T-helper 1 cell treated with Interleukin-12 subunit alpha and Interleukin-12 subunit beta and Interleukin-4 antibody, amounts not matched to agents 30 μg/mL and 1 μg/mL, for 36 hours (primary cell): ENCODE measurements at regions not wholly inside any gene's neighbourhood (a gene's known extent, or its start where the extent isn't known, plus 50 kb on each side); places are given as distances from the start of the nearest gene placed in this dataset.
"Not testable (repeated sequence)": the region's sequence is repeated elsewhere in the genome, so short reads cannot be mapped to it uniquely, and the experiment has no call there.

ENCODE experiments used
- H3K27ac Mint-ChIP-seq: one replicate; pipeline ENCODE4 v1.8.0; 2021; ENCODE audit warnings: mild to moderate bottlenecking, mixed read lengths
- H3K27me3 Mint-ChIP-seq: one replicate; pipeline ENCODE4 v1.8.0; 2021; ENCODE audit warnings: low read depth, mixed read lengths
- H3K36me3 Mint-ChIP-seq: one replicate; pipeline ENCODE4 v1.8.0; 2021; ENCODE audit warnings: low read depth, mixed read lengths
- H3K4me1 Mint-ChIP-seq: one replicate; pipeline ENCODE4 v1.8.0; 2021; ENCODE audit warnings: low read depth, mixed read lengths
- H3K4me3 Mint-ChIP-seq: one replicate; pipeline ENCODE4 v1.8.0; 2021; ENCODE audit warnings: mild to moderate bottlenecking, moderate library complexity, mixed read lengths
- H3K9me3 Mint-ChIP-seq: one replicate; pipeline ENCODE4 v1.8.0; 2021; ENCODE audit warnings: mixed read lengths

DNA sequence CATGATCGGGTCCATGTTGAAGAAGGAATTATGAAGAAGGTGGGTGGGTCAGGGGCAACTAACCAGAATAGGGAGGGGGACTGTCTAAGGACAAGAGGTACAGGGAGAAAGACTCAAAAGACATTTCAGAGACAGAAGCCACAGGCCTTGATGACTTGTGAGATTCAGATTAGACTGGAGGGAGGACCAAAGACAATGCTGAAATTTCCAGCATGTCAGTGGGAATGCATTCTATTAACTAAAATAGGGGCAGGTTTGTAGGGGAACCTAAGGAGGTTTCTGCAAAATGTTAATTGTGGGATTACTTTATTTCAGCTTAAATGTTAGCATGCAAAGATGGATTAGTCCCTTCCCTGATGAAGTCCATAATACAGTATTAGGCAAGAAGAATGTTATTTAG, 141.6 kb upstream of the NBPF26 start:
- not testable (repeated sequence) for H3K27ac Mint-ChIP-seq, H3K4me3 Mint-ChIP-seq, H3K9me3 Mint-ChIP-seq, H3K27me3 Mint-ChIP-seq, H3K4me1 Mint-ChIP-seq, H3K36me3 Mint-ChIP-seq

DNA sequence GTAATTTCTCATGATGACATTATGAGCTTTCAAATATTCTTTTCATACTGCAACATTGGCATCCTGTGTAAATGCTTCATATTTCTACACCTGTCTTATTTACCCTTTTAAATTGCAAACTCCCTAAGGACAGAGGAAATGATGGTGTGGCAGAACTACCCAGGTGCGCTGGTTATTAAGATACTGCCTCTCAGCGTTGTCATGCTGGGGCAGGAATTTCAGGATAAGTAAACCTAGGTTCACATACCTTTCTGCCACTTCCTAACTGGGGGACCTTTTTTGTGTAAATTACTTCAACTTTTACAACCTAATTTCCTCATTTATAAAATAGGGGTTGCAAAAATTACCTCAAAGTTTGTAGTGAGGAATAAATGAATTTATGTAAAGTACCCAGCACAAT, 137.7 kb upstream of the NBPF26 start:
- H3K27me3 Mint-ChIP-seq, result not testable (repeated sequence)

DNA sequence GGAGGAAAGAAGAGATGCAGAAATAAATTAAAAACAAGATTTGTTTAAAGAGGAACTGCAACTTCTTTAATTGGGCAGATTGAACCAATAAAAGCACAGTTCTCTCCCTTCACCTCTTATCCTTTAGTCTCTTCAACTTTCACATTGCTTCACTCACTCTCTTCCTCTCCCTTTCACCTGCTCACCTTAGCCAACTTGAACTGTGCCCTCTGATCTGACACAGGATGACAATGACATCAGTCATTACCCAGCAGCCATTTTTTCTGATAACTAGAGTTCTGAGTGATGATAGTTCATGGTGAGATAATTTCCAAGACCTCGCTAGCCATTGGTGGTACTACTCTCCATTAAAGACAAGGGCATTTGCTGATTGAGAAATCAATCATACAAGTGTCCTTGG, 134.9 kb upstream of the NBPF26 start:
- not testable (repeated sequence) for H3K4me1 Mint-ChIP-seq, H3K27ac Mint-ChIP-seq, H3K9me3 Mint-ChIP-seq, H3K4me3 Mint-ChIP-seq, H3K36me3 Mint-ChIP-seq, H3K27me3 Mint-ChIP-seq

More for the DNA sequence above, 137.7 kb upstream of the NBPF26 start:
- not testable (repeated sequence) for H3K9me3 Mint-ChIP-seq, H3K4me3 Mint-ChIP-seq, H3K4me1 Mint-ChIP-seq, H3K36me3 Mint-ChIP-seq, H3K27ac Mint-ChIP-seq

DNA sequence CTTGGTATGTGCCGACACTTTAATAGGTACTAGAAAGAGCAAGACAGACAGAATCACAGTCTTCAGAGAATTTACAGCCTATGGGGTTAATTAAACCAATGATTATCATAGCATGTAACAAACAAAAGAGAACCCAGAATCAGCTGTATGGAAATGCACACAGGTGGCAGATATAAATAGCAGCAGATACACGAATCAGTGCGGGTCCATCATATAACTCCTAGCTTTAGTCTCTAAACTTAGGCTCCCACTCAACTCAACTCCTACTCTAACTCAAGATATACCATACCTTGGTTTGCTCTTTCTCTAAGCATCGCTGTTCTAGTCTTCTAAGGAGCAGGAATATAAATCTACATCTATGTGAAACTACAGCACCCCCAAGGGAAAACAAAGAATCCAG, 132.0 kb upstream of the NBPF26 start:
- not testable (repeated sequence) for H3K27me3 Mint-ChIP-seq, H3K27ac Mint-ChIP-seq

DNA sequence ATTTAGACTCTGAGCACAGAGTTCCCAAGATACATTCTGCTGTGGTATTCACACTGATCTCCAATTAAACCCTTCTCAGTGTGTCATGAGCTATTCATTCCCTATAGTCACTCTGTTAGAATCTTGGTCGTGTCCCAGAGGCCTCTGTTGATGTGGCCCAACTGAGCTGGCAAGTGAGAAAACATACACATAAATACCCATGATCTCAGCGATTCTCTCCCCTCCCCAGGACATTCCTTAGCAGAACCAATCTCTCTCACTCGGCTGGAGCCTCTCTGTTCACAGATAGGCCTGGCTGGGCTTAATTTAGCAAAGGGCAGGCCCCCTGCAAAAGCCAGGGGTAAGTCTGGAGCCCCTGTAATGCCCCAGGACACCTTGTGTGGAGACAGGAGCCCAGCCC, 130.8 kb upstream of the NBPF26 start:
- H3K27me3 Mint-ChIP-seq, H3K4me1 Mint-ChIP-seq, H3K4me3 Mint-ChIP-seq, H3K27ac Mint-ChIP-seq, H3K36me3 Mint-ChIP-seq, H3K9me3 Mint-ChIP-seq: not testable (repeated sequence)

More for the DNA sequence above, 132.0 kb upstream of the NBPF26 start:
- not testable (repeated sequence) for H3K36me3 Mint-ChIP-seq, H3K4me1 Mint-ChIP-seq, H3K4me3 Mint-ChIP-seq, H3K9me3 Mint-ChIP-seq

DNA sequence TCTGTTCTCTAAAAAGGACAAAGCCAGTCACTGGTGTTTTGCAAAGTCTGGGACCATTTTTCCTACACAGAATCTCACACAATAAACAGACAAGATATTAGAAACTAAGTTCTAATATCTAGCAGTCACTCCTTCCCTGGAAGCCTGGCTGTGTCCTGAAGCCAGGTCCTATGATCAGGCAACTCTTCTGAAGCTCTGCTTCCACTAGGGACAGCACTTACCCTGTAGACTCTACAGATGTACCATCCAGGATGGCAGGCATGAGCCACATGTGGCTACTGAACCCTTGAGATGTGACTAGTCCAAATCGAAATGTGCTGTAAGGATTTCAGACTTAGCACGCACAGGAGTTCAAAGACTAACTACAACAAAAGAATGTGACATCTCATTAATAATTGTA, 130.1 kb upstream of the NBPF26 start:
- H3K4me1 Mint-ChIP-seq, result not testable (repeated sequence)

DNA sequence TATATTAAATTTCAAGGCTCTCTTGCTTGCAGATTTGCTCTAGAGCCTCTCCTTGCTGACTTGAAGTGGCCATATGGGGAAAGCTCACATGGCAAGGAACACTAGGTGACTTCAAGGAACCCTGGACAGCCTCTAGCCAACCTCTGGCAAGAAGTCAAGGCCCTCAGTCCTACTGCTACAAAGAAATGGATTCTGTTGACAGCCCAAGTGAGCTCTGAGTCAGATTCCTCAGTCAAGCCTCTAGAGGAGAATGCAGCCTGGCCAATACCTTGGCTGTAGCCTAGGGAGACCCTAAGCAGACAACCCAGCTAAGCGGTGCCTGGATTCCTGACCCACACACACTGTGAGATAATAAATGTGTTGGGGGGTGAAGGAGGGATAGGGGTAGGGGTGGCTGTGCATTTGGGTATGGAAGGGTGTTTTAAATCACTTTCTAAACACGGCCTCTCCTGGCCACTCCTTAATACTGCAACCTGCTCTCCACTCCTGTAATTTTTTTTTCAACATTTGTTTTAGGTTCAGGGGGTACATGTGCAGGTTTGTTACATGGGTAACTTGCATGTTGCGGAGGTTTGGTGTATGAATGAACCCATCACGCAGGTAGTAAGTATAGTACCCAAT, 125.3 kb upstream of the NBPF26 start:
- H3K4me3 Mint-ChIP-seq, H3K36me3 Mint-ChIP-seq, H3K4me1 Mint-ChIP-seq, H3K27me3 Mint-ChIP-seq, H3K27ac Mint-ChIP-seq, H3K9me3 Mint-ChIP-seq: not testable (repeated sequence)

More for the DNA sequence above, 130.1 kb upstream of the NBPF26 start:
- not testable (repeated sequence) for H3K27me3 Mint-ChIP-seq, H3K4me3 Mint-ChIP-seq, H3K27ac Mint-ChIP-seq, H3K36me3 Mint-ChIP-seq, H3K9me3 Mint-ChIP-seq

DNA sequence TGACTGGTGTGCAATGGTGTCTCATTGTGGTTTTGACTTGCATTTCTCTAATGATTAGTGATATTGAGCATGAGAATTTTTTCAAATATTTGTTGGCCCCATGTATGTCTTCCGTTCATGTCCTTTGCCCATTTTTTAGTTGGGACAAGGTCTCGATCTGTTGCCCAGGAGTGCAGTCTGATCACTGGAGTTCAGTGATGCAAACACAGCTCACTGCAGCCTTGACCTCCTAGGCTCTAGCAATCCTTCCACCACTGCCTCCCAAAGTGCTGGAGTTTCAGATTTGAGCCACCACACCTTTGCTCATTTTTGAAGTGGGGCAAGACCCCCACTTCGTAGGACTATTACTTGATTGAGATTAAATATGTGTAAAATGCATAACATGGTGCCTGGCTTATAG, 124.2 kb upstream of the NBPF26 start:
- H3K27me3 Mint-ChIP-seq, H3K36me3 Mint-ChIP-seq, H3K9me3 Mint-ChIP-seq, H3K27ac Mint-ChIP-seq, H3K4me1 Mint-ChIP-seq, H3K4me3 Mint-ChIP-seq: not testable (repeated sequence)

DNA sequence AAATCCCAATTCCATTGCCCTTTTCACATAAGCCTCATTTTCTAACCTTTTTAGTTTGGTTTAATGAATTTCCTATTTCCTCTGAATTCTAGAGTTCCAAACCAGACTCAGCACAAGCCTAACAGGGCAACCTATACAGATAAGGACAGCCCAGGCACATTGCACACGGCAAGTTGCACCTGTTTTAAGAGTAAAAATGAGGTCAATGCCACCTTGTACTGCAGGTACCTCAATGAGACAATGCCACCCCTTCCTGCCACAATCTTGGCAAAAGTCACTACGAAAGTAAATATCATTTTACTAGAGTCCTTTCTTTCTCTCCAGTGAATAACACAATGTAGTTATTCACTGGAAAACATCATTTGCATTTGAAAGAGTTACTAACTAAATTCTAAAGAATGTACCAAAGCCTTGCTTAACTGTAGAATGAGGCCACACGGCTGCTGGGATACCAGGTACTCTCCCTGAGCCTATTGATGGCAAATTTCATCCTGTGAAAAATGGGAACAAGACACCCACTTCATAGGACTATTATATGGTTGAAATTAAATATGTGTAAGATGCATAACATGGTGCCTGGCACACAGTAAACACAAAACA, 123.2 kb upstream of the NBPF26 start:
- H3K4me3 Mint-ChIP-seq, H3K9me3 Mint-ChIP-seq: not testable (repeated sequence)

DNA sequence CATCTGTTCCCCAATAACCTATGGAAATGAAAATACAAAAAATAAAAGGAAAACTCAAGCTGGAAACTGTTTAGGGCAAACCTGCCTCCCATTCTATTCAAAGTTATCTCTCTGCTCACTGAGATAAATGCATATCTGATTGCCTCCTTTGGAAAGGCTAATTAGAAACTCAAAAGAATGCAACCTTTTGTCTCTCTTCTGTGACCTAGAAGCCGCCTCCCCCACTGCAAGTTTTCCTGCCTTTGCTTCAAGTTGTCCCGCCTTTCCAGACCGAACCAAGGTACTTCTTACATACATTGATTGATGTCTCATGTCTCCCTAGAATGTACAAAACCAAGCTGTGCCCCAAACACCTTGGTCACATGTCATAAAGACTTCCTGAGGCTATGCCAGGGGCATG, 115.9 kb upstream of the NBPF26 start:
- not testable (repeated sequence) for H3K4me1 Mint-ChIP-seq, H3K4me3 Mint-ChIP-seq, H3K27ac Mint-ChIP-seq, H3K9me3 Mint-ChIP-seq, H3K27me3 Mint-ChIP-seq, H3K36me3 Mint-ChIP-seq

More for the DNA sequence above, 123.2 kb upstream of the NBPF26 start:
- not testable (repeated sequence) for H3K27ac Mint-ChIP-seq, H3K27me3 Mint-ChIP-seq, H3K4me1 Mint-ChIP-seq, H3K36me3 Mint-ChIP-seq

DNA sequence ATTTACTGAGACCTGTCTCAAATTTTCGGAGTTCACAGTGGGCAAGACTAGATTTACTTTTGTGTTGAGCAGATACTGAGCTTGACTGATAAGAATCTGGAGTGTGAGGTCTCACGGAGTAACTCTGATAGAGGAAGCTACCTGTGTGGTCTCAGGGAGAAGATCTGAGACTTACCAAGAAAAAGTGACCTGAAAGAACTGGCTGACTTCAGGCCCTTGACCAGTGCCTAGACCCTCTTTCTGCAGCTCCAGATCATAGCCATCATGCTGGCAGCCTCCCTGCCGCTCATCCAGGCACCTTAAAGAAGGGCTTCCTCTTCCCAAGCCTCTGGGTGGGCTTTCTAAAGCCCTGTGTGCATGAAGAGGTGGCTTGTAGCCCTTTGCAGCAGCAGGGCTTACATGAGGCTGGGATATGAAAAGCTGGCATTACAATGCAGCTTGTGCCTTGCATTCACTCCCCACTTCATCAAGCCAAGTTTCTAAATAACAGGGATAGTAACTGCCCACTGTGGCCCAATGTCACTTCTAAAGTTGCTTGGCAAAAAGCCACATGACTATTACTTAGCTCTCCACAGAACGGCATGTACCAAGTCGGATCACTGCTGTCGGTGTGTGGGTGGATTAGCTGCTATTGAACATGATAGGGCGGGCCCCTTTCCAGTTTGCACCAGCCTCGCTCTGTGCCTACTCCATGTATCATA, 115.3 kb upstream of the NBPF26 start:
- H3K27ac Mint-ChIP-seq, H3K9me3 Mint-ChIP-seq, H3K4me3 Mint-ChIP-seq, H3K4me1 Mint-ChIP-seq, H3K36me3 Mint-ChIP-seq, H3K27me3 Mint-ChIP-seq: not testable (repeated sequence)

DNA sequence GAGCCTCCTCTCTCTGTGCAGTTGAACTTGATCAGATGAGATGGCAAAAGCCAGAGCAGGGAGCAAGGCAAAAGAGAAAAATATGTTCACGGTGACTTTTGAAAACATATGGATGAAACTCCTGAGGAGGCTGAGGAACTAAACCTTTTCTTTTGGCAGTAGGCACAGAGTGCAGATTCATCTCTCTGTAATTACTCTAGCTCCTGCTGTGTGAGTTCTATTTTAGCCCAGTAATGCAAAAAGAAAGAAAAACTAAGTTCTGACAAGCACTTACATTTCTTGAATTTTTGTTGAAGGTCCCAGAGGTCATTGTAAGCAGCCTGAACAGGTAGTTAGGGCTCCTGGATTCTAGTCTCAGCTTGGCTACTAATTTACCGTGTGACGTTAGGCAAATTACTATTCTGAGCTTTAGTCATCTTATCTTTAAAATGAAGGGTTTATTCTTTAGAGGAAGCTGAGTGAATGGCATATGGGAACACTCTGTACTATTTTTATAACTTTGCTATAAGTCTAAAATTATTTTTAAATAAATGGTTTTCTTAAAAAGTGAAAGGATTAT, 114.7 kb upstream of the NBPF26 start:
- not testable (repeated sequence) for H3K9me3 Mint-ChIP-seq

DNA sequence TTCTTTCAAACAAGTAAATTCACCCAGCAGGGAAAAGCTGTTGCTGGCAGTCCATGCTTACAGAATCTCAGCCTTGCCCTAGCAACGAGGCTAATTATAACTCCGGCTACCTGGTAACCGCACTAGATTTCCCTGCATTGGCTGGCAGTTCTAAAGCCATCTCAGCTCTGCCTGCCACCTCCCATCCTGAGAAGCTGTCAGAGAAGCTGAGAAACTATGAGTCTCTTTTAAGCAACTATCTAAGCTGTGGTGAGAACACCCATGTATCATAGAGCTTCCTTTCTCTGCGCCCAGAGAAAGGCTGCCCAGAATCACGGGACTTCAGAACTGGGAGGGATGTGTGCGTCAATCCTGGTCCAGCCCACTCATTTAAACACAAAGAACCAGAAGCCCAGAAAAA, 113.9 kb upstream of the NBPF26 start:
- H3K27me3 Mint-ChIP-seq, H3K4me3 Mint-ChIP-seq, H3K4me1 Mint-ChIP-seq, H3K36me3 Mint-ChIP-seq, H3K27ac Mint-ChIP-seq, H3K9me3 Mint-ChIP-seq: not testable (repeated sequence)

More for the DNA sequence above, 114.7 kb upstream of the NBPF26 start:
- H3K4me1 Mint-ChIP-seq, H3K27me3 Mint-ChIP-seq, H3K27ac Mint-ChIP-seq, H3K4me3 Mint-ChIP-seq, H3K36me3 Mint-ChIP-seq: not testable (repeated sequence)

DNA sequence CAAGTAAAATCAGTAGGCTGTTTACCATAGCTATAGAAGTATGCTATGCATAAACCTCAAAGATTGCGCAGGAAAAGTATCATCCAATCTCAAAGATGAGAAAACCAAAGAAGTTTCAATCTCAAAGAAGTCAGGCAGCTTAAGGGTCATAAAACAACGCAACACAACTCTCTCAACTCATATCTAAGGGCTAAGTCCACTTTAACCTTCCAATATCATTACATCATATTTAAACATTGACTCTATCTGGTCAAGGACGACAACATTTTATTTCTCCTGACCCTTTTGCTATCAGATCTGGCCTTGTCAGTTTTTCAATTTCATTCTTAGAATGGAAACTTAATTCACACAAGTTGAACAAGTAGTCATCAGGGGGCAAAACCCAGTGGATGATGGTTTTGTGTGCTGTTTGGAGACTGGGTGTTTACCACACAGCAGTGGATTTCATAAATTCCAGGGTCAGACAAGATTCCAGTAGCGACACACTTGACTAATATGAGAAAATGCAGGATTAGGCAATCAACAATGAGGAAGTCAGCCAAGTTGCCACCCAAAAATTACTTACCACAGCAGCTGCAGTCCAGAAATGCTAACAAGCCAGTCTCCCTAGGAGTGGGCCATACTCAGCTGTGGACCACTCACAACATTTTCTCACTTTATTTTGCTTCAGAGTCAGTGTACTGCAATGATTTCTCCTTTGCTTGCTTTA, 108.7 kb upstream of the NBPF26 start:
- H3K4me3 Mint-ChIP-seq, H3K27me3 Mint-ChIP-seq, H3K27ac Mint-ChIP-seq, H3K9me3 Mint-ChIP-seq, H3K4me1 Mint-ChIP-seq, H3K36me3 Mint-ChIP-seq: not testable (repeated sequence)

DNA sequence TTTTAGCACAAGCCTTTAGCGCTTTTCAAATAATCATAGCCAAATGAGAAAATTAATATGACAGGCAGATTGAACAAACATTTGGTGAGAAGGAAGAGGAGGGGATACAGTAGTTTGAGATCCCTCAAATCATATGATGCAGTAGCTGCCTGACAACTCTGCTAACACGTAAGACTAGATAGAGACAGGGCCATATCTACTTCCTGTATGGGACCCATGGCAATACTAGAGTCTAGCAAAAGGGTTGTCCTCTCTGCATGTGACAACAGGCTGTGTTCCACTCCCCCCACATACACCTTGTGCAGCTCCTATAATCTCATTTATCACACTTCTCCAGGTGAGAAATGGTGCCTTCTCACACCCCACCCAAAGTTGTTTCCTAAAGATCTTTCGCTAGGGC, 106.3 kb upstream of the NBPF26 start:
- not testable (repeated sequence) for H3K9me3 Mint-ChIP-seq, H3K4me1 Mint-ChIP-seq, H3K27me3 Mint-ChIP-seq, H3K36me3 Mint-ChIP-seq, H3K27ac Mint-ChIP-seq, H3K4me3 Mint-ChIP-seq
